Ureter (tissue), 1 donor: ENCODE measurements at regions not wholly inside any gene's neighbourhood (a gene's known extent, or its start where the extent isn't known, plus 50 kb on each side); places are given as distances from the start of the nearest gene placed in this dataset.
"Not testable (repeated sequence)": the region's sequence is repeated elsewhere in the genome, so short reads cannot be mapped to it uniquely, and the experiment has no call there.

Experiments
- DNase-seq: peaks from one replicate; pipeline ENCODE4 v3.0.0-alpha.2; 2020; ENCODE audit warnings: low spot score
- donor health status: DM: yes; HTN: yes; CAD: no.

DNA sequence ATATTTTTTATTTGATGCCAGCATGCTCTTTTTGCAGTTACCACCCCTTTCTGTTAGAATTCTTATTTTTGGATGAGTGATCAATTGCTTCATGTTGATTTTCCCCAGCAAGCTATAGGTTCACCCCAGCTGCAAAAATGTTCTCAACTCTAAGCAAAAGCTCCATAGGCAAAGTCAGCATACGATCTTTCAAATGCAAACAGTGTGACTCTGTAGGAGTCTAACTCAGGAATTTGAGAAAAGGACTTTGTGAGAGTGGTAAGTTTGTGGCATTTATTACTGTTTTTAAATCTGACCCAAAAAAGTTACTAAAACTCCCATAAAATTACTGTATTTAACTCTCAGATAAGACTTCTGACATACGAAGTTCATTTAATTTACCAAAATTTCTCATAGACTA lies 134.9 kb upstream of the HSF2 start:
- no peak for DNase-seq

DNA sequence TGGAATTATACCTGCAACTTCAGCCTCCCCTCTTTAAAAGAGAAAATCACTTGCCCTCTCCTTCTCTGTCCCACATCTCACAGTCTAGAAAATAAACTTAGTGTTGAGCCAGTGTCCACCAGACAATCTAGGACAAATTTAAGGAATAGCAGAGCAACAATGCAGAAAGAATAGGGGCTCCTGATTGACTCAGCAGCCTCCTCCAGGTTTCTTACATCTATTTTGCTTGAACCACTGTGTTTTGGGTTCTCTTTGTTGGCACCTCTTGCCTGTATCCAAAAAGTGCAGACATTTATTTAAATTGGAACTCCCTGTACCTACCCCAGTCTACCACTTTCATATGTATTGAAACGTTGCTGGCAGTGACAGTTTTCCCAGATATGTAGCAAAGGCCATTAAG lies 133.7 kb upstream of the HSF2 start:
- DNase-seq: no peak

DNA sequence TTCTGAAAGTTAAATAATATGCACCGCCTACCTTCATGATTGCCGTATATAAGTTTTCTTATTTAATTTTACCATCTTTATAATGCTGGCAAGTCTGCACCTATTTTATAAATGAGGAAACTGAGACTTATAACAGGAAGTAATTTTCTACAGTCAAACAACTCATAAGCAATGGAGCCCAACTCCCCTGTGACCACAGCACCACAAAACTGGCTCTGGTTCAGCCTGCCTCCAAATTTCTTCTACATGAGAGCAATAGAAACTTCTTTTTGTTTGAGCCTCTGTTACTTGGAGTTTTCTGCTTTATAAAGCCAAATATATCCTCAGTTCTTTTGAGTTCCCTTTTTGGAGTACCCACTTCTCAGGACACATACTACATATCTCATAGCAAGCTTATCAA lies 131.1 kb upstream of the HSF2 start:
- DNase-seq: no peak

DNA sequence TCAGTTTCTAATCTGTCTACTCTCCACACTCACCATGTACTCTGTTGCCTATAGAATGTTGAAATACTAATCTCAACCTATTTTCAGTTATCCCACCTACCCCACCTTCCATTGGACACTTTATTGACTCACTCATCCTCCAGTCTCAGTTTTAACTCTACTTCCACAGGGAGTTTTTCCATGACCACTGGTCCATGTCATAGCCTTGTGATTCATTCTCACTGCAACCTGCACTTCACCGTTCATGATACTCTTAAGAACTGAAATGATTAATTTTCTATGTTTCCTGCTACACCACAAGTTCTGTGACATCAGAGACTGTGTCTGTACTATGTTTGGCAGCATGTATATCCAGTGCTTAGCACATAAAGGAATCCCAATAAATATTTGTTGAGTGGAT lies 122.8 kb upstream of the HSF2 start:
- no peak for DNase-seq

DNA sequence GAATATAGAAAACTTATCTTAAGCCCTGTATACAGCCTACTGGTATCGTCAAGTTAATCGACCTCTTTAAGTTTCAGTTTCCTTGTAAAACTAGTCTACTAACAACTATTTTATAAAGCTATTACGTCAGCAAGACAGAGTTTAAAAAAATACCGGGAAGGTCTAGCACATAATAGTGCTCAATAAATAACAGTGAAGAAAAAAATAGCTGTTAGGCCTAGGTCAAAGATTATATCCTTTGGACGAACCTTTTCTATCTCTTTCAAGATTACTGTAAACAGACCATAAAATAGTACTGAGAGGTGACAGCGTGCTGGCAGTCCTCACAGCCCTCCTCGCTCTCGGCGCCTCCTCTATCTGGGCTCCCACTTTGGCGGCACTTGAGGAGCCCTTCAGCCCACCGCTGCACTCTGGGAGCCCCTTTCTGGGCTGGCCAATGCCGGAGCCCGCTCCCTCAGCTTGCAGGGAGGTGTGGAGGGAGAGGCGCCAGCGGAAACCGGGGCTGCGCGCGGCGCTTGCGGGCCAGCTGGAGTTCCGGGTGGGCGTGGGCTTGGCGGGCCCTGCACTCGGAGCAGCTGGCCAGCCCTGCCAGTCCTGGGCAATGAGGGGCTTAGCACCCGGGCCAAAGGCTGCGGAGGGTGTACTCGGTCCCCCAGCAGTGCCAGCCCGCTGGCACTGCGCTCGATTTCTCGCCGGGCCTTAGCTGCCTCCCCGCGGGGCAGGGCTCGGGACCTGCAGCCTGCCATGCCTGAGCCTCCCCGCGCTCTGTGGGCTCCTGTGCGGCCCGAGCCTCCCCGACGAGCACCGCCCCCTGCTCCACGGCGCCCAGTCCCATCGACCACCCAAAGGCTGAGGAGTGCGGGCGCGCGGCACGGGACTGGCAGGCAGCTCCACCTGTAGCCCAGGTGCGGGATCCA lies 119.1 kb upstream of the HSF2 start:
- DNase-seq: not testable (repeated sequence)

DNA sequence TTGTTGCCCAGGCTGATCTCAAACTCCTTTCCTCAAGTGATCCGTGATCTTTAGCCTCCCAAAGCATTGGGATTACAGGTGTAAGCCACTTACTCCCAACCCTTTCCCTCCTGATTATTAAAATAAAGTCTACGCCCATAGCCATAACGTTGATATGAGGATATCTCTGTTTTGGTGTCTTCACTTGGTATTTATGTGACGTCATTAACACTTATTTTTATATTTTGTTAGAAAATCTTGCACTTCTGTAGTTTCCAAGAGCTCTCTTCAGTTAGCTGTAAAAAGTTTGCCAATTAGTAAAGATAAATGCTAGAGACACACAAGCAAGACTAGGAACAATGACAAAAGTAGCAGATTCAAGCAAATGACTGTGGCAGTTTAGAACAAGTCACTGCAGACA lies 115.6 kb upstream of the HSF2 start:
- DNase-seq: no peak

DNA sequence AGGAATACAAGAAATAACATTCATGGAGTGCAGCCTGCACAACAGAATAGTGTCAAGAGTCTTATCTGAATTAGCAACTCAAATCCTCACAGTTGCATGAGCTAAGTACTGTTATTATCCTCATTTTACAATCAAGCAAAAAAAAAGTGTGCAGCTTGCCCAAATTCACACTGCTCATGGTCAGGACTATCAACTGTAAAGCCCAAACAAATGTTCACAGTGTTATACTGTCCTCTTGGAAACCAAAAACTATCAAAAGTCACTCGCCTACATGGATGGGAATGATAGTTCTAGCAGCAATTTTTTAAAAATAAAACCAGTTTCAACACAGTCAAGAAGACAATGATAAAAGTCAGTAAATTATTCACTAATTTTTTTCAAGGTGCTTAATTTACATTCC lies 114.6 kb upstream of the HSF2 start:
- no peak for DNase-seq

DNA sequence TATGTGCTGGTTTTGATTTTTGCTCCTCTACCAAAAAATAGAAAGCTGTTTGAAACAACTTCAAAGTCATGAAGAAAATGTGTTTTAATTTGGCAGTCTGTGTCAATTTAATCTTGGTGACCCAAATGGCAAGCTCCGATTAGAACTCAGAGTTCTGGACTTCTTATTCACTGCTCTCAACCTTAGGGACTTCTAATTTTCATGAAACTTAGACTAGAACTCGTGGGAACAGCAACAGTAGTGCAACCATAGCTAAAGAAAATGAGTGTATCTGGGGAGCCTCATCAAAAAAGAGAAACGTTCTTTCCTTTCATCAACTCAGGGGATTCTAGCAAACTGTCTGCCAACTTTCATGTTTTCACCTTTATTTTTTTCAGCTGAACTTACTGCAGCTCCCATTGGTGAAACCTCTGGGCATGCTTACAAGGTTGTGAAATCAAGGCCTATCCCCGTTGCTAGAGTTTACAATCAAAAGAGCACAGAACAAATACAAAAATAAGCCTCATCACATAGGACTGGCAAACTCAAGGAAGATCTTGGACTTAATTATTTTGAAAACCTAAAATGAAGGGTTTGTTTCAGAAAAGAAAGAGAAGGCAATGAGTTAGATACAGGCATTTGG lies 114.0 kb upstream of the HSF2 start:
- no peak for DNase-seq

DNA sequence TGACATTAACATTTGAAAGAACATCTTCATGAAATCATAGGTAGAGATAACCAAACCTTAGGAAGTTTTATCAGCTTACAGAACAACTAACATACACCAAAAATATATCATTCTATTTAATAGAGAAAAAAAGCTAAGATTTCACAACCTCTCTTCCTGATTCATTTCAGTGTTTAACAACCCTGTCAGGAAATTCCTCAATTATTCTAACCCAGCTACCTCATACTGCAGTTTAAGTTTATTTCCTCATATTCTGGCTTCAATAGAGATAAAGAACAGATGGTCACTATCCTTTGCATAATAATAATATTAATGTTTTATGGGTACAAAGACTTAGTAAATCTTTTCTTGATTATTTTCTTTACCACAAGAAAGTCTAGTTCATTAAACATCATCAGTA lies 112.9 kb upstream of the HSF2 start:
- DNase-seq: no peak

DNA sequence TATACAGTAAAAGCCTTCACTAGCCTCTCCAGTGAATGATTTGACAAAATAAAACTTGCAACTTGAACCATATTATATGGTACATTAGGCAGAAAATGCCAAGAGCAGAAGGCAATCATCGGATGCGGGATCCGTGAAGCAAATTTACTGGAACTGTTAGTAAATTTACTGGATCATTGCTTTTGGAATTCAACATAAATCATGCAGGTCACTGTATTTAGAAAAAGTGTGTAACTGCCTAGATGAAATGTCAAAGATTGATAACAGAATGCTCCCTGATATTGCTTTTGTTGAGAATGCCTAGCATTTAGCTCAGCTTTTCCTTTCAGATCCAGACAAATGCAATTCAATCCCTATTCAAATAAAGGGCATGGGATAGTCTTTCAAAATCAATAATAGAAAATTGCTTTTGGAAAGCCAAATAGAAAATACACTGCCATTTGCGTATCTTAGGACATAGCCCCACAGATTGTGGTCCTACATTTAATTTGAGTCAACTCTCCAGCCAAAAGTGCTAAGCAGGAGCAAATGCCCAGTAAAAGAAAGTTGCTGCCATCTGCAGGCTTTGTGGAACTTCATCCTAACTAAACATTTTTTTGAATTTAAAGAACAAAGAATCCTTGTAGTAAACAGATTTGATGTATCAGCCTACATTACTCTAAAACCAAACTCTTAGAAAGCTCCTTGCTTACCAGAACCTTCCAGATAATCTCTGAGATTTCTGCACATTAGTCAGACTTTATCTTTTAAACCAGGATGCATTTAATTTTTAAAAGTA lies 109.5 kb upstream of the HSF2 start:
- DNase-seq: no peak

DNA sequence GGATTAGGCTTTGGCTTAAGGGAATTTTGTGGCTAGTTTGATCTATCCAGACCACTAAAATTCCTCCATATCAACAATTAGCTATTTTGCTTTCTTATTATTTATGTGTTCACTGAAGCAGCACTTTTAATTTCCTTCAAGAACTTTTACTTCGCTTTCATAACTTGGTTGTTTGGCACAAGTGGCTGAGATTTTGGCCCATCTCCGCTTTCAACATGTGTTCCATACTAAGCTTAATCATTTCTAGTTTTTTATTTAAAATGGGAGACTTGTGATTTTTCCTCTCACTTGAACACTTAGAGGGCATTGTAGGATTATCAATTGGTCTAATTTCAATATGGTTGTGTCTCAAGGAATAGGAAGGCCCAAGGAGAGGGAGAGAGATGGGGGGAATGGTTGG lies 102.4 kb upstream of the HSF2 start:
- no peak for DNase-seq

DNA sequence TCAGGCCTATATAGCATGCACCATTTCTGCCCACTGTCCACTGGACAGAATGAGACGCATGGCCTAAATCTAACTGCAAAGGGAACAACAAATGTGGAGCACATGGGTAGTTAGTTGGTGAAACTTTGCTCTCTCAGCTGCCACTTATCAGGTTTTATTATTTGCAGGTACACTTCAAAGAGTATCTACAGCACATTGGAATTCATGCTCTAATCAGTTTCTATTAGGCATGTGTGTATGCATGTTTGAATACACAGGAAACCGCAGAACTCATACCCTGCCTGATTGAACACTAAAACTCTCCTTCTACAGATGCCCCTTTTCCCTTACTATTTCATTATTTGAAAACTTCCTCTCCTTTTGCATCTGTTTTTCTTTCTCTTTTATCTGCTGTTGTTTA lies 97.4 kb upstream of the HSF2 start:
- DNase-seq: no peak

DNA sequence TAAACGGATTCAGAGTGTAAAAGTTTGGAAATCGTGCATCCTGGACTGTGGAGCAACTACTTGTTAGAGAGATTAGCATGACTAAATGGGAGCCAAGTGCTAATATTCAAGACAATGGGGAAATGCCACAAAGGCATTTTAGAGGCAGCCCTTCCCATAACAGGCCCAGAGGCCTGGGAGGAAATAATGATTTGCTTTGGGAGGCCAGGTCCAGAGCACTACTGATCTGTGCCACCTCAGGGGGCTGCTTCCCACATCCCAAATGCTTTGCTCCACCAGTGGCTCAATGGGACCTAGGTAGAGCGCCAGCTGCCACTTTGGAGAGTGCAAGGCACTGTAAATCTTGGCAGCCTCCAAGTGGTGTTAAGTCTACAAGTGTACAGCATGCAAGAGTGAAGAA lies 91.9 kb upstream of the HSF2 start:
- no peak for DNase-seq

DNA sequence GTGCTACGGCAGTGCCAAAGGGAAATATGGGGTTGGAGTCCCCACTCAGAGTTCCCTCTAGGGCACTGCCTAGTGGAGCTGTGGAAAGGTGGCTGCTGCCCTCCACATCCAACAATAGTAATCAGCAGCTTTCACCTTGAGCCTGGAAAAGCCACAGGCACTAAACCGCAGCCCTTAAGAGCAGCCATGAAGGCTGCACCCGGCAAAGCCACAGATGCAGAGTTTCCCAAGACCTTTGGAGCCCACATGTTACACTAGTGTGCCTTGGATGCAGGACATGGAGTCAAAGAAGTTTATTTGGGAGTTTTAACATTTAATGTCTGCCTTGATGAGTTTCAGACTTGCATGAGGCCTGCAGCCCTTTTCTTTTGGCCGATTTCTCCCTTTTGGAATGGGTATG lies 91.4 kb upstream of the HSF2 start:
- DNase-seq: no peak

DNA sequence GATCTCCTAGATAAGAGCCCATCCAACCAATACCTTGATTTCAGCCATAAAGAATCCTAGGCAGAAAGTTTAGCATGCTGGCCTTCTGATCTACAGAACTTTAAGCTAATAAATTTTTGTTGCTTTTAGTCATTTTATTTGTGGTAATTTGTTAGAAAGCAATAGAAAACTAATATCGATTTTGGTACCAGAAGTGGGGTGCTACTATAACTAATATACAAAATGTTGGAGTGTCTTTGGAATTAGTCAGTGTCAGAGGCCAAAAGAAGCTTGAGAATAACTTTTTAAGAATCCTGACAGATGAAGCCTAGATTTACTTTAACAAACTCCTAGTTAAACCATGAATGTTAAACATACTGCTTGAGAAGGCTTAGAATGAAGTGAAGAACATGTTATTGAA lies 83.6 kb upstream of the HSF2 start:
- DNase-seq: no peak

DNA sequence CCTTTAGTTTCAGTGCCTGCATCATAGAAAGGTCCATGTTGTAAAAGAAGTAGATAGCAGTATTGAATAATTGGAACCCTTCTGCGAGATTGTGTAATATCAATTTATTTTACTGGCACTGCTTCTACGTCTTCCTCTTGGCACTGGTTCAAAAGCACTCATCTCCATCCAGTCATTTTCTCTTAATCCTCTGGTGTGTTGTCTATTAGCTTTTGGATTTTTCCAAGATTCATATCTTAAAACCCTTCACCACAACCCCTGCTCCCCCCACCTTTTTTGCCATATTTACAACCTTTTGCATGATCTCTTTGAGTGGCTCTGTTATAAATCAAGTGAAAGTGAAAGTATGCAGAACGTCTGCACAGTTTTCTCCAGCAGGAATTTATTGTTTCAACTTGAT lies 76.6 kb upstream of the HSF2 start:
- no peak for DNase-seq

DNA sequence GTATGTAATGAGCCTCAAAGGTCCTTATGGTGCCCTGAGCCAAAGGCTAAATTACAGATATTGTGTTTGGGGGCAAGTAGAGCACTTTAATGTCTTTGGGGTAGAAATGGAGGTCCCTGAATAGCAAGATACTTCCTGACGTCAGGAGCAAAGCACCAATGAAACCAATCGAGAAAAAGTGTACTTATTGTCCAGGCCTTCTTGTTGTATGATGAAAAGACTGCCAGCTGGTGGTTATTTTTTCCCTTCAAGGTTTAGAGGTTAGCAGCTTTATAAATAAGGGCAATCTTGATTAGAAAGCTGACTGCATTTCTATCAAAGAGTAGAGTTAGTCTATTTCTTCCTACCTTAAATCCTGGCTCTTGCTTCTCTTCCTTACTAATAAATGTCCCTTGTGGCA lies 76.1 kb upstream of the HSF2 start:
- DNase-seq: no peak

DNA sequence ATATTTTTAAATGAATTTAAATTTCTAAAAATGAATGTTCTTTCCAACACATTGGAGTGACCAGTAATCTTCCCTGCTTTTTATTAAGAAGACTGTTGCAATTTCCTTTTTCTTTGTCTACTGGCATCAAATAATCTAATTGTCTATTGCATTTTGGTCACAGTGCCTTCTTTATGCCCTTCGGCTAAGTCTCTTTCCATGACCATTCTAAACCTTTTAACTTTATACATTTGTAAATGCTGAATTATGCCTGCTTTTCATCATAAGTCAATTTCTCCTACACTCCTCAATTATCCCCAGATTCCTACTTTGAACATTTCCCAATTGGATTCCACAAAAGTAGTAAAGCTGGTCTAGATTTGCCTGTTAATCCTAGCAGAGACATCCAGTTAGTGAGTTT lies 69.1 kb upstream of the HSF2 start:
- no peak for DNase-seq

DNA sequence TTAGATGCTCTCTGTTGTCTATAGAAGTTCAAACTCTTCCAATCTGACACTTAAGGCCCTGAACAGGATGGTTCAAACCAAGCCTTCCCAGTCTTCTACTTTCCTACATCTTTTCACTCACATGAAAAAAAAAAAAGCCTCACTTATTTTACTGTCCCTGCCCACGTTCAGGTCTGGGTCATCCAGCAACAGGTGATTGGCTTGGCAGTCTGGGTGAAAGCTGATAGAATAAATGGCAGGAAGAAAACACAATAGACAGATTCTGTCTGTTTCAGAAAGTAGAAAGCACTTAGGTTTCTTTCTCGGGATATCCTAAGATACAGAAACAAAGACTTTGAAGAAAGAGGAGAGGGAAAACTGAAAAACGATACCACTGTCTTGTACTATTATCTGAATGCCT lies 61.8 kb upstream of the HSF2 start:
- DNase-seq: no peak

DNA sequence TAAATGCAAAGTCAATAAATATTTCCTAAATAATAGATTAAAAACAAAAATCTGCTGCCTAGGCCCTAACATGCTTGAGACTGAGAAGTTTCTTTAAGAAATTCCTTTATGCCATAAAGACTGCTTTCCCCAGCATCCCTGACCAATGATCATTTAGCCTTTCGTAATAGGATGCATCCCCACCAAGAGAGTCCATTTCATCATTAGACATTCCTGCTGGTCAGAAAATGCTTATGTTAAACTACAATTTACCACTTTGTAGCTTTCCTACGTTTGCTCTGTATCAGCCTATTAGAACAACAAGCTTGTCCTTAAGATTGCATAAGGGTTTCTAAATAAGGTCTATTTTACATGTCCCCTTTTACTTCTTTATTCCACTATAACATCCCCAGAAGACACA lies 59.8 kb upstream of the HSF2 start:
- no peak for DNase-seq

DNA sequence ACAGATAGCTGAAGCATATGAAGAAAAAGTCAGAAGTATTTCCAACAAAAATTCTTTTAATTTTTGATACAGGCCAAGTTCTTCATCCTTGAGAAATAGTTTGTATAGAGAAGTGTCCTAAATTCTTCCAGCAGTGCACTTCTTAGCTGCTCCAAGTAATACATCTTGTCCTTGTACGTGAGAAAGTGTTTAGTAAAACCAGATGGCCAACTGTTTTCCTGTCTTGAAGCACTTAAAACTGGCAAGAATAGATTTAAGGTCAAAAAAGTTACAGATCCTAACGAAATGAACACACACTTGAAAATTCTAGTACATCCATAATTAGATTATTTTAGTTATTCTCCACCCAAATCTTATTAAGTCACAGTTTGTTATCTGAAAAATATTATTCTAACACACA lies 52.2 kb upstream of the HSF2 start:
- DNase-seq: no peak

DNA sequence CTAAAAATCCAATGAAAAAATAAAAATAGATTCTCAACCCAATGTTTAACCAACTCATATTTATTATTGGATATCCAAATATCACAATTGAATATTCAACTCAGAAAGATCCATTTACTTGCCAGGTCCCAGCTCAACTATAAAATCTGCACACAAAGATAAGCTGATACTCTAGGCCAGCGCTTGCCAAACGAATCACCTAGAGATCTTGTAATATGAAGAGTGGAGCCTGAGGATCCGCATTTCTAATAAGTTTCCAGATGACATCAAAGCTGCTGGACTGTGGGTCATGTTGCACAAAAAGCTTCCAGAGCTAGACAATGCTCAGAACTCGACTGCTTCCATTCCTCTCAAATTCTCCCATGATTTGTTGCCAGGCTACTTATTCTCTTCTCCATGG lies 51.7 kb upstream of the HSF2 start:
- DNase-seq: no peak
